ENCODE measurements at regions not wholly inside any gene's neighbourhood (a gene's known extent, or its start where the extent isn't known, plus 50 kb on each side); places are given as distances from the start of the nearest gene placed in this dataset.

DNA sequence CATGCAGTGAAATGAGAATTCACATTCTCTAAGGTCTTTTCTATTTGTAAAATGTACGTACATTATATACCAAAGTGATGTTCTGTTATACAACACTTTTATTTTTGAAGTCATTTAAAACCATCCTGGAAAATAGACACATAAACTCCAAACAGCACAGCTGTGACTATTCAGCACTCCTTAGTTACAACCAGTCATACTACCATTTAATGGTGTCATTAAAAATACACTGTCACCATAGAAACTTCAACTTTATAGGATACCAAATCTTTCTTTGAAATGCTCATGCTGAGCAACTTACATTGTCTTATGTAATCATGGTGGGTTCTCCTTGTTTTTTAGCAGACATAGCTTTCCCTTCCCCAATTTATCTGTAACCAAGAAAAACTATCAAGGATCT is 85.3 kb downstream of the METTL4 start:
- H3K4me3 ChIP-seq (ENCODE audit: insufficient read depth, low read depth, low read length) = no peak overlapping the region
- DNase-seq = no peak
- H3K36me3 ChIP-seq (replicated peaks; ENCODE audit: control insufficient read depth, insufficient read depth, low read length) = no peaks in the 10 kb centered on the region
- H3K27me3 ChIP-seq (ENCODE audit: control insufficient read depth, insufficient read depth, low read length) = no peaks in the 10 kb centered on the region

- no peaks in the 10 kb centered on the region for H3K36me3 ChIP-seq (replicated peaks; ENCODE audit: control insufficient read depth, insufficient read depth, low read length)
- H3K4me3 ChIP-seq (ENCODE audit: insufficient read depth, low read depth, low read length) = no peak overlapping the region
- DNase-seq = no peak
- H3K27me3 ChIP-seq (ENCODE audit: control insufficient read depth, insufficient read depth, low read length) = no peaks in the 10 kb centered on the region
These were observed 84.9 kb downstream of the METTL4 start for GRCh38 chr18:2486426-2486825.

Data from H7 (cell line).